GM12872 (cell line): ENCODE measurements at regions not wholly inside any gene's neighbourhood (a gene's known extent, or its start where the extent isn't known, plus 50 kb on each side); places are given as distances from the start of the nearest gene placed in this dataset.

Experiments used
- TF ChIP-seq, protein P1 (sequence below): IDR thresholded peaks from 3 replicates; pipeline ENCODE4 v1.5.1; 2011; ENCODE audit warnings: low read depth, mild to moderate bottlenecking, low read length, moderate library complexity; ENCODE audit not compliant: insufficient read depth

GRCh38 chr2:22929998-22930397 is 455.0 kb upstream of the KLHL29 start:
- TF ChIP-seq, protein P1, sequence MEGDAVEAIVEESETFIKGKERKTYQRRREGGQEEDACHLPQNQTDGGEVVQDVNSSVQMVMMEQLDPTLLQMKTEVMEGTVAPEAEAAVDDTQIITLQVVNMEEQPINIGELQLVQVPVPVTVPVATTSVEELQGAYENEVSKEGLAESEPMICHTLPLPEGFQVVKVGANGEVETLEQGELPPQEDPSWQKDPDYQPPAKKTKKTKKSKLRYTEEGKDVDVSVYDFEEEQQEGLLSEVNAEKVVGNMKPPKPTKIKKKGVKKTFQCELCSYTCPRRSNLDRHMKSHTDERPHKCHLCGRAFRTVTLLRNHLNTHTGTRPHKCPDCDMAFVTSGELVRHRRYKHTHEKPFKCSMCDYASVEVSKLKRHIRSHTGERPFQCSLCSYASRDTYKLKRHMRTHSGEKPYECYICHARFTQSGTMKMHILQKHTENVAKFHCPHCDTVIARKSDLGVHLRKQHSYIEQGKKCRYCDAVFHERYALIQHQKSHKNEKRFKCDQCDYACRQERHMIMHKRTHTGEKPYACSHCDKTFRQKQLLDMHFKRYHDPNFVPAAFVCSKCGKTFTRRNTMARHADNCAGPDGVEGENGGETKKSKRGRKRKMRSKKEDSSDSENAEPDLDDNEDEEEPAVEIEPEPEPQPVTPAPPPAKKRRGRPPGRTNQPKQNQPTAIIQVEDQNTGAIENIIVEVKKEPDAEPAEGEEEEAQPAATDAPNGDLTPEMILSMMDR: no peak

GRCh38 chr2:22930781-22931180 is 454.2 kb upstream of the KLHL29 start:
- TF ChIP-seq, protein P1: no peak

GRCh38 chr2:22932288-22932687 is 452.7 kb upstream of the KLHL29 start:
- TF ChIP-seq, protein P1: no peak

DNA sequence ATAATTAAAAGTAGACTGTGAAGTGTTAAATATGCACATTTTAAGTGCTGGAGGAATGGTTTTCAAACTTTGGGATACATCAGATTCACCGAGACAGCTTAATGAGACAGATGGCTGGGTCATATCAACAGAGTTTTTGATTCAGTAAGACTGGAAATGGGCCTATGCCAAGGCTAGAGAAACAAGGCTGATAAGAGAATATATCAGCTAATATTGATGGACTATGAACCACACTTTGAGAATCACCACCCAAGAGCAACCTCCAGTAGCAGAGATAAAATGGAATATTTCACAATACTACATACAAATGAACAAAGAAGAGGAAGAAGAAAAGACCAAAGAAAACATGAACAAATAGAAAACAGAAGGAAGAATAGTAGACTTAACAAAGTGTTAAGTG is 450.2 kb upstream of the KLHL29 start:
- TF ChIP-seq, protein P1: no peak

DNA sequence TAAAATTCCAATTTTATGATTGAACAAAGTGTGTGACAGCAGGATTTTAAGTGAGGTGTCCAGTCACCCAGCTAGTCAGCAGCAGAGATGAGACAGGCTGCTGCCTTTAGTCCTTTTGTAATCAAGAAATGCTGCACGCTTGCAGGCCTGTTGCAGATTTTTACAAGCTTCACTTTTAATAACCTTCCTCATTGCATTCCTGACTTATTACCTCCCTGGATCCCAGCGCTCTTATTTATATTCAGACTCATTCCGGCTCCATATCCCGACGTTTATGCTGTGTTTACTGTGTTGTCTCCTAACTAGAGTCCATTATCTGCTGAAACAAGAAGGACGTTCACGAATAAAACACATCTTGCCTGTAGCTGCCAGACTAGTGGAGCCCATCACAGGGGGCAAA is 442.5 kb upstream of the KLHL29 start:
- TF ChIP-seq, protein P1: no peak

DNA sequence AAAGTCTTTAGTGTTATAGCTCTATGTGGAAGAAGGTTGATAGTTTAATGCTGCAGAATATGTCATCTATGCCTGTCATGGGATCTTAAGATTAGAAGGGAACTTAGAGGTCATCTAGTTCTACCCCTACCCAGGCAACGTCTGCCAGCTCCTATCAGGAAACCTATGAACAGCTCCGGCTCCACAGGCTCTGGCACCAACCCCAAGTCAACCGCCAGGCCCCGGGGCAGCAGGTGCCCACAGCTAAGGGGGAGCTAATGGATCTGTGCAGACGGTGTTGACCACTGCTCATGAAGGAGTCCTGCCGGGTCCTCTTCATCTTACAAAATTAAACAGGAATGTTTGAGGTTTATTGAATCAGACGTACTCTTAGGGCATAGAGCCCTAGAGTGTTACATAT is 440.8 kb upstream of the KLHL29 start:
- TF ChIP-seq, protein P1: no peak

DNA sequence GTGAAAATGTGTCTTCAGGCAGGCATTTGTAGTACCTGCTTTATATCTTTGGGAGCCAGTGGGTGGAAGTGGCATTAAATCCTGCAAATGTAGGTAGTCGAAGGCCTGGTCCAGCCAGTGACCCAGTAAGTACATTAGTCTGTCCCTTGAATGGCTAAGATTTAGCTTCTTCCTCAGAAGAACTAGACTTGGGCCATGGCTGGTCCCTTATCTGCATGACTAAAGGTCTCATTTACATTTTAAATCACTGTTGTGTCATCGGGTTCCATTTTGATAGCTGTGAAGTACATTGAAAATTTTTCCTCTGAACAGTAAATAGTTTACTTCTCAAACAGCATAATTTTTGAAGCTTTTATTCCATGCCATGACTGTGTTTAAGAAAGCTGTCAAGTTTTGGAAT is 438.4 kb upstream of the KLHL29 start:
- TF ChIP-seq, protein P1: no peak

GRCh38 chr2:22947741-22948140 is 437.2 kb upstream of the KLHL29 start:
- TF ChIP-seq, protein P1: no peak
